OCI-LY1 (cell line): ENCODE measurements at regions not wholly inside any gene's neighbourhood (a gene's known extent, or its start where the extent isn't known, plus 50 kb on each side); places are given as distances from the start of the nearest gene placed in this dataset.
"Not testable (repeated sequence)": the region's sequence is repeated elsewhere in the genome, so short reads cannot be mapped to it uniquely, and the experiment has no call there.

Experiments used
- H2AFZ ChIP-seq: fragments of 200-600 bp; sonication (generic), shearing (Covaris generic); 2 replicates; pipeline ENCODE4 v1.6.0; 2014; ENCODE audit warnings: antibody characterized with exemption, mild to moderate bottlenecking, low read length
- H3F3A ChIP-seq: fragments of 200-600 bp; sonication (generic), shearing (Covaris generic); 2 replicates; pipeline ENCODE4 v1.6.0; 2014; ENCODE audit warnings: mild to moderate bottlenecking, antibody characterized with exemption, low read length, moderate library complexity; ENCODE audit not compliant: insufficient read depth
- H3K27ac ChIP-seq: fragments of 200-600 bp; sonication (generic); 2 replicates; pipeline ENCODE4 v1.5.1; 2014; ENCODE audit warnings: low read length, mixed run types, mild to moderate bottlenecking, low read depth; ENCODE audit not compliant: poor library complexity, severe bottlenecking
- H3K27me3 ChIP-seq: fragments of 200-600 bp; sonication (generic); 2 replicates; pipeline ENCODE4 v1.6.0; 2014; ENCODE audit warnings: antibody characterized with exemption, mild to moderate bottlenecking, low read length, moderate library complexity; ENCODE audit not compliant: insufficient read depth
- H3K36me3 ChIP-seq: fragments of 200-600 bp; sonication (generic); 2 replicates; pipeline ENCODE4 v1.6.1; 2014; ENCODE audit warnings: mild to moderate bottlenecking, antibody characterized with exemption, low read length, moderate library complexity, mixed read lengths; ENCODE audit not compliant: insufficient read depth
- H3K4me1 ChIP-seq: fragments of 200-600 bp; sonication (generic); 2 replicates; pipeline ENCODE4 v1.5.1; 2014; ENCODE audit warnings: mild to moderate bottlenecking, low read length, moderate library complexity; ENCODE audit not compliant: insufficient read depth, severe bottlenecking
- H3K4me2 ChIP-seq: fragments of 200-600 bp; sonication (generic), shearing (Covaris generic); 2 replicates; pipeline ENCODE4 v1.6.1; 2014; ENCODE audit warnings: low read length
- H3K4me3 ChIP-seq: fragments of 200-600 bp; sonication (generic); 2 replicates; pipeline ENCODE4 v1.5.1; 2014; ENCODE audit warnings: low read length, low read depth, mild to moderate bottlenecking, mixed read lengths; ENCODE audit not compliant: poor library complexity, severe bottlenecking
- H3K79me2 ChIP-seq: fragments of 200-600 bp; shearing (Covaris generic); 2 replicates; pipeline ENCODE4 v1.6.1; 2016; ENCODE audit warnings: mixed run types, low read length, mixed read lengths; ENCODE audit not compliant: insufficient read depth
- H3K9ac ChIP-seq: fragments of 200-600 bp; sonication (generic), shearing (Covaris generic); 2 replicates; pipeline ENCODE4 v1.6.1; 2014; ENCODE audit warnings: mild to moderate bottlenecking, low read length, mixed read lengths
- H3K9me2 ChIP-seq: fragments of 200-600 bp; sonication (generic), shearing (Covaris generic); 2 replicates; pipeline ENCODE4 v1.6.1; 2014; ENCODE audit warnings: low read depth, mild to moderate bottlenecking, low read length, mixed read lengths
- H3K9me3 ChIP-seq: fragments of 200-600 bp; shearing (Covaris generic); 2 replicates; pipeline ENCODE4 v1.6.1; 2014; ENCODE audit warnings: low read length, mixed read lengths
- H4K20me1 ChIP-seq: fragments of 200-600 bp; sonication (generic), shearing (Covaris generic); 2 replicates; pipeline ENCODE4 v1.6.0; 2016; ENCODE audit warnings: mild to moderate bottlenecking, low read length; ENCODE audit not compliant: insufficient read depth
- EZH2 ChIP-seq: fragments of 200-600 bp; sonication (generic), shearing (Covaris generic); IDR thresholded peaks from 2 replicates; pipeline ENCODE4 v1.8.0; 2017; ENCODE audit warnings: borderline replicate concordance, mixed run types, mild to moderate bottlenecking, antibody characterized with exemption, low read length, moderate library complexity, mixed read lengths
- TF ChIP-seq, protein P1 (sequence below): fragments of 200-600 bp; sonication (generic), shearing (Covaris generic); IDR thresholded peaks from 2 replicates; pipeline ENCODE4 v1.5.1; 2017; ENCODE audit warnings: mild to moderate bottlenecking, antibody characterized with exemption, low read length, moderate library complexity, mixed read lengths

DNA sequence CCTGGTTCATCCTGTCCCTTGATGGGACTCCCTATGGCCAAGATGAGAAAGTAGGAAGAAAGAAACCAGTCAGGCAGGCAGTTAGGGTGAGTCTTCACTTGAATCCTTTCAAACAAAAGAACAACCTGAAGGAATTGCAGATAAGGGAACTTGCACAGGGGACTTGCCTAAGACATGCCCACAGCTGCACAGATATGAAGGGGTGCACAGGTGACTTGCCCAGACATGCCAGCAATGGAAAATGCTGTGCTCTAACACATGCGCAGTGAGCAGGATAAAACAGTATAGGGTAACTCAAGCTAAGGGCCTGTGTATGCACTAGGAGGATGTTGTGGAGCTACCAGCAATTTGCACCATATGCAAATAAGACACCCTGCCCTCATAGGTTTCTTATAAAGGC, 404.6 kb upstream of the USP9Y start:
- no peak overlapping the region for H3K4me2 ChIP-seq
- H2AFZ ChIP-seq, result no peak overlapping the region
- H3K27ac ChIP-seq, result no peak overlapping the region
- no peaks in the 10 kb centered on the region for H3K27me3 ChIP-seq
- no peak overlapping the region for H3K9ac ChIP-seq
- H3F3A ChIP-seq, result no peaks in the 10 kb centered on the region
- H3K4me3 ChIP-seq, result no peak overlapping the region
- H3K79me2 ChIP-seq, result no peaks in the 10 kb centered on the region
- H3K4me1 ChIP-seq, result no peaks in the 10 kb centered on the region
- H3K36me3 ChIP-seq, result no peaks in the 10 kb centered on the region
- no peaks in the 10 kb centered on the region for H3K9me3 ChIP-seq
- H3K9me2 ChIP-seq, result no peaks in the 10 kb centered on the region
- no peak for TF ChIP-seq EZH2
- TF ChIP-seq, protein P1, sequence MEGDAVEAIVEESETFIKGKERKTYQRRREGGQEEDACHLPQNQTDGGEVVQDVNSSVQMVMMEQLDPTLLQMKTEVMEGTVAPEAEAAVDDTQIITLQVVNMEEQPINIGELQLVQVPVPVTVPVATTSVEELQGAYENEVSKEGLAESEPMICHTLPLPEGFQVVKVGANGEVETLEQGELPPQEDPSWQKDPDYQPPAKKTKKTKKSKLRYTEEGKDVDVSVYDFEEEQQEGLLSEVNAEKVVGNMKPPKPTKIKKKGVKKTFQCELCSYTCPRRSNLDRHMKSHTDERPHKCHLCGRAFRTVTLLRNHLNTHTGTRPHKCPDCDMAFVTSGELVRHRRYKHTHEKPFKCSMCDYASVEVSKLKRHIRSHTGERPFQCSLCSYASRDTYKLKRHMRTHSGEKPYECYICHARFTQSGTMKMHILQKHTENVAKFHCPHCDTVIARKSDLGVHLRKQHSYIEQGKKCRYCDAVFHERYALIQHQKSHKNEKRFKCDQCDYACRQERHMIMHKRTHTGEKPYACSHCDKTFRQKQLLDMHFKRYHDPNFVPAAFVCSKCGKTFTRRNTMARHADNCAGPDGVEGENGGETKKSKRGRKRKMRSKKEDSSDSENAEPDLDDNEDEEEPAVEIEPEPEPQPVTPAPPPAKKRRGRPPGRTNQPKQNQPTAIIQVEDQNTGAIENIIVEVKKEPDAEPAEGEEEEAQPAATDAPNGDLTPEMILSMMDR, result no peak
- H4K20me1 ChIP-seq, result no peaks in the 10 kb centered on the region

DNA sequence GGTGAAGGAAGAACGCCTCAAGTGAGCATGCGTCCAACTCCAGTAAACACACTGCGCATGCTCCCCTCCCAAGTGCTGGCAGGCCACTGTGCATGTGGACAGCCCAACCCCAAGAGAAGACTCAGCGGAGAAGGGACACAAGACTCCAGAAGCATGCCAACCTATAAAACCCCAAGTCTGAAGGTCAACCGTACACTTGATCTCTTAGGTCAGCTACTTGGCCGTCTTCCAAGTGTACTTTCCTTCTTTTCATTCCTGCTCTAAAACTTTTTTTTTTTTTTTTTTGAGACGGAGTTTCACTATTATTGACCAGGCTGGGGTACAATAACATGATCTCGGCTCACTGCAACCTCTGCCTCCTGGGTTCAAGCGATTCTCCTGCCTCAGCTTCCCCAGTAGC, 401.2 kb upstream of the USP9Y start:
- H3K9me3 ChIP-seq, H3K27me3 ChIP-seq, H3K4me3 ChIP-seq, H4K20me1 ChIP-seq, H3K9me2 ChIP-seq, H2AFZ ChIP-seq, H3K4me2 ChIP-seq, H3K27ac ChIP-seq, H3K9ac ChIP-seq, H3F3A ChIP-seq, H3K36me3 ChIP-seq, H3K4me1 ChIP-seq, H3K79me2 ChIP-seq: not testable (repeated sequence)

DNA sequence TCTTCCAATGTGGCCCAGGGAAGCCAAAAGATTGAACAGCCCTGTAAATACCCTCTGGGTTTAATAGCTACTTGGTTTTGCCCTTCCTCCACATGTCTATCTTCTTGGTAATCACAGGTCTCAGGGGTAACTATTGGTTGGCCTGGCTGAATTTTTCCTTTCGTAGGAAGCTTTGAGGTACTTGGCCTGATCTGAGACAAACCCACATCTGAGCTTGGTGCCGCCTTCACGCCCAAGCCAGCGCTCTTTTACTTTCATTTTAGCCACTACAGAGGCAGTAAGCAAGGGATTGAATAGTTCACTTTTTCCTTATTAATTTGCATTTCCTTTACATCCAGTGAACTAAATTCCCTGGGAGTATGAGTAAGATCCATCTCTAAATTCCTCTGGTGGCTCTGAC, 397.6 kb upstream of the USP9Y start:
- peak overlapping the region; percentile 25 for H3K4me3 ChIP-seq
- no peaks in the 10 kb centered on the region for H3K9me3 ChIP-seq
- H4K20me1 ChIP-seq, result no peaks in the 10 kb centered on the region
- no peak overlapping the region for H3K9ac ChIP-seq
- no peak for TF ChIP-seq EZH2
- TF ChIP-seq, protein P1, result no peak
- H3K27ac ChIP-seq, result no peak overlapping the region
- no peaks in the 10 kb centered on the region for H3K79me2 ChIP-seq
- no peaks in the 10 kb centered on the region for H3K36me3 ChIP-seq
- H3K27me3 ChIP-seq, result no peaks in the 10 kb centered on the region
- H2AFZ ChIP-seq, result no peak overlapping the region
- no peaks in the 10 kb centered on the region for H3F3A ChIP-seq
- H3K9me2 ChIP-seq, result no peaks in the 10 kb centered on the region
- peaks cover 5% of the 10 kb centered on the region for H3K4me1 ChIP-seq
- peak overlapping the region; percentile 23; the same call in 1 of the 2 replicates for H3K4me2 ChIP-seq

DNA sequence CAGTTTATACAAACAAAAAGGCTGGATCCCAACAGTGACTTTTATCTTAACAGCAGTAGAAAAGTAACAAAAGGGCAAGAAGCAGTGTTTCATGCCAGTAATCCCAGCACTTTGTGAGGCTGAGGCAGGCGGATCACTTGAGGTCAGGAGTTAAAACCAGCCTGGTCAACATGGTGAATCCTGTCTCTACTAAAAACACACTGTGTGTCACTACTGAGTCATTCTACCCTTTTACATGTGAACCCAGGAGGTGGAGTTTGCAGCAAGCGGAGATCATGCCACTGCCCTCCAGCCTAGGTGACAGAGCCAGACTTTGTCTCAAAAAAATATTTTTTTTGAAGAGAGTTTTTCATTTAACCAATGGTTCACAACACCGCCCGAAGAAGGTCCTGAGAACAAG, 395.6 kb upstream of the USP9Y start:
- no peak overlapping the region for H2AFZ ChIP-seq
- no peak overlapping the region for H3K27ac ChIP-seq
- no peaks in the 10 kb centered on the region for H3K9me3 ChIP-seq
- no peak overlapping the region for H3K4me3 ChIP-seq
- no peaks in the 10 kb centered on the region for H3K79me2 ChIP-seq
- no peak overlapping the region for H3K4me2 ChIP-seq
- no peaks in the 10 kb centered on the region for H3K27me3 ChIP-seq
- no peaks in the 10 kb centered on the region for H3K9me2 ChIP-seq
- no peak overlapping the region for H3K9ac ChIP-seq
- H3F3A ChIP-seq, result no peaks in the 10 kb centered on the region
- no peak for TF ChIP-seq EZH2
- TF ChIP-seq, protein P1, result no peak
- no peaks in the 10 kb centered on the region for H4K20me1 ChIP-seq
- peaks cover 5% of the 10 kb centered on the region for H3K4me1 ChIP-seq
- H3K36me3 ChIP-seq, result no peaks in the 10 kb centered on the region
